ENCODE measurements at regions not wholly inside any gene's neighbourhood (a gene's known extent, or its start where the extent isn't known, plus 50 kb on each side); places are given as distances from the start of the nearest gene placed in this dataset.
A peak's percentile ranks its signal among the peaks of the same experiment; 100 is the strongest.

- DNase-seq (ENCODE audit: low read depth), result no peak
Measured at GRCh38 chr14:71284048-71284447, 376.8 kb downstream of the PCNX1 start.

GRCh38 chr14:71286126-71286525 is 378.9 kb downstream of the PCNX1 start:
- DNase-seq (ENCODE audit: low read depth), result no peak

- DNase-seq (ENCODE audit: low read depth), result no peak
Measured at GRCh38 chr14:71287567-71287966, 380.3 kb downstream of the PCNX1 start.

GRCh38 chr14:71289536-71289935 is 382.3 kb downstream of the PCNX1 start:
- DNase-seq (ENCODE audit: low read depth), result no peak

GRCh38 chr14:71290301-71290700 is 383.0 kb downstream of the PCNX1 start:
- DNase-seq (ENCODE audit: low read depth), result no peak

GRCh38 chr14:71290960-71291466 is 383.8 kb downstream of the PCNX1 start:
- DNase-seq (ENCODE audit: low read depth), result peak; percentile 18

- DNase-seq (ENCODE audit: low read depth), result no peak
Measured at GRCh38 chr14:71296184-71296583, 388.9 kb downstream of the PCNX1 start.

GRCh38 chr14:71300566-71301330 is 393.5 kb downstream of the PCNX1 start:
- peak; percentile 22 for DNase-seq (ENCODE audit: low read depth)

GRCh38 chr14:71301611-71302010 is 394.4 kb downstream of the PCNX1 start:
- DNase-seq (ENCODE audit: low read depth), result no peak

- DNase-seq (ENCODE audit: low read depth), result no peak
Measured at GRCh38 chr14:71304690-71305089, 397.4 kb downstream of the PCNX1 start.

- no peak for DNase-seq (ENCODE audit: low read depth)
Measured at GRCh38 chr14:71308671-71309070, 401.4 kb downstream of the PCNX1 start.

- no peak for DNase-seq (ENCODE audit: low read depth)
Measured at GRCh38 chr14:71309756-71310155, 402.5 kb downstream of the PCNX1 start.

- DNase-seq (ENCODE audit: low read depth), result no peak
Measured at GRCh38 chr14:71311061-71311460, 403.8 kb downstream of the PCNX1 start.

GRCh38 chr14:71314717-71315116 is 407.5 kb downstream of the PCNX1 start:
- no peak for DNase-seq (ENCODE audit: low read depth)

- no peak for DNase-seq (ENCODE audit: low read depth)
Measured at GRCh38 chr14:71317385-71318096, 410.3 kb downstream of the PCNX1 start.

- DNase-seq (ENCODE audit: low read depth), result no peak
Measured at GRCh38 chr14:71318097-71318459, 410.8 kb downstream of the PCNX1 start.

- no peak for DNase-seq (ENCODE audit: low read depth)
Measured at GRCh38 chr14:71319666-71320065, 412.4 kb downstream of the PCNX1 start.

GRCh38 chr14:71320107-71320733 is 413.0 kb downstream of the PCNX1 start, which contains the start of gene SIPA1L1:
Gene SIPA1L1, plus strand, starts transcription at chr14:71320476.
- DNase-seq (ENCODE audit: low read depth), result peak; percentile 99

GRCh38 chr14:71320734-71321573 is 413.7 kb downstream of the PCNX1 start:
- peak; percentile 70 for DNase-seq (ENCODE audit: low read depth)

GRCh38 chr14:71321574-71322315 is 414.5 kb downstream of the PCNX1 start:
- peak; percentile 28 for DNase-seq (ENCODE audit: low read depth)

Measured in myocyte (in vitro differentiated cells).